ENCODE measurements at regions not wholly inside any gene's neighbourhood (a gene's known extent, or its start where the extent isn't known, plus 50 kb on each side); places are given as distances from the start of the nearest gene placed in this dataset.

DNA sequence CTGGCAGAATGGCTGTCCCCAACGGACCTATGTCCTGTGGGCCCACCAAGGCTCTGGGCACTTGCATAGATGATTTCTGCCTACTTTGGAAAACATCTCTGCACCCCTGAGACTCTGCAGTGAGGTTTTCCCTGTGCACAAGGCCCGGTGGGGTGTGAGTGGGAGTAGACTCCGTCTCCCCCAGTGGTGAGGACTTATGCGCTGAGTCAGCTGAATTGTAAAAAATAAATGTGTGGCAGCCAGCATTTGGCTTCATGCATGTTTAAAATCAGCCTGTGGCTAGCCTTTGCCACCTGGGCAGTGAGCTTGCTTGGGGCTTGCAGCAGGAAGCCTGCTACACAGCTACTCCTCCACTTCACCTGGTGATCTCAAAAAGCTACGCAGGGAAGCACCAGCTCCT, 139.3 kb upstream of the WDR11 start:
- TF ChIP-seq POLR2A (IDR thresholded peaks at IDR 0.05; ENCODE audit: low read depth, low read length) (no peak), POLR2AphosphoS5 (IDR thresholded peaks at IDR 0.05; ENCODE audit: low read depth, low read length) (no peak)
